OCI-LY7 (cell line): ENCODE measurements at regions not wholly inside any gene's neighbourhood (a gene's known extent, or its start where the extent isn't known, plus 50 kb on each side); places are given as distances from the start of the nearest gene placed in this dataset.
"Not testable (repeated sequence)": the region's sequence is repeated elsewhere in the genome, so short reads cannot be mapped to it uniquely, and the experiment has no call there.

ENCODE experiments used
- BruUV-seq: library from RNA; stranded (reverse); fragments of 400-500 nt; replicated peaks from 2 replicates; lab custom pipeline; 2021; lab: Mats Ljungman, UMichigan
- CTCF ChIA-PET: fragments of 300-600 bp; sonication (Branson Sonifier 250); formaldehyde crosslinking; loops from one replicate; lab custom pipeline; 2022; ENCODE audit warnings: antibody characterized with exemption; ENCODE audit not compliant: unreplicated experiment; lab: Charles Lee
- POLR2A ChIA-PET: fragments of 300-600 bp; sonication (Branson Sonifier 250); formaldehyde crosslinking; loops from one replicate; lab custom pipeline; 2022; ENCODE audit warnings: antibody characterized with exemption; lab: Charles Lee
- DNase-seq: peaks from one replicate; pipeline ENCODE4 v3.0.0-alpha.2; 2015; ENCODE audit warnings: low spot score
- H2AFZ ChIP-seq: fragments of 200-600 bp; sonication (generic), shearing (Covaris generic); 2 replicates; pipeline ENCODE4 v1.6.1; 2014; ENCODE audit warnings: mild to moderate bottlenecking, antibody characterized with exemption, low read length, moderate library complexity
- H3K27ac ChIP-seq: fragments of 200-600 bp; sonication (generic); 2 replicates; pipeline ENCODE4 v1.5.1; 2014; ENCODE audit warnings: mixed run types, low read depth, mild to moderate bottlenecking, moderate library complexity, low read length, inconsistent platforms; ENCODE audit not compliant: poor library complexity, severe bottlenecking
- H3K36me3 ChIP-seq: fragments of 200-600 bp; sonication (generic); 2 replicates; pipeline ENCODE4 v1.6.1; 2014; ENCODE audit warnings: mild to moderate bottlenecking, antibody characterized with exemption, low read length, moderate library complexity, mixed read lengths; ENCODE audit not compliant: insufficient read depth
- H3K4me1 ChIP-seq: fragments of 200-600 bp; sonication (generic); 2 replicates; pipeline ENCODE4 v1.5.1; 2014; ENCODE audit warnings: mild to moderate bottlenecking, low read length; ENCODE audit not compliant: insufficient read depth, poor library complexity, severe bottlenecking
- H3K4me2 ChIP-seq: fragments of 200-600 bp; sonication (generic); 2 replicates; pipeline ENCODE4 v1.6.1; 2014; ENCODE audit warnings: mild to moderate bottlenecking, low read length
- H3K4me3 ChIP-seq: fragments of 200-600 bp; sonication (generic); 2 replicates; pipeline ENCODE4 v1.5.1; 2014; ENCODE audit warnings: mild to moderate bottlenecking, low read depth, low read length; ENCODE audit not compliant: poor library complexity, severe bottlenecking
- H3K79me2 ChIP-seq: fragments of 200-600 bp; sonication (generic); 2 replicates; pipeline ENCODE4 v1.6.1; 2016; ENCODE audit warnings: low read depth, mild to moderate bottlenecking, low read length, moderate library complexity, mixed read lengths; ENCODE audit not compliant: insufficient read depth
- H3K9me2 ChIP-seq: fragments of 200-600 bp; sonication (generic); 2 replicates; pipeline ENCODE4 v1.6.1; 2016; ENCODE audit warnings: mild to moderate bottlenecking, low read length, mixed read lengths; ENCODE audit not compliant: insufficient read depth
- H3K9me3 ChIP-seq: fragments of 200-600 bp; sonication (generic); 2 replicates; pipeline ENCODE4 v1.6.1; 2014; ENCODE audit warnings: mild to moderate bottlenecking, mixed run types, low read length, mixed read lengths
- H4K20me1 ChIP-seq: fragments of 200-600 bp; sonication (generic); 2 replicates; pipeline ENCODE4 v1.6.1; 2014; ENCODE audit warnings: mild to moderate bottlenecking, antibody characterized with exemption, low read length, moderate library complexity, mixed read lengths; ENCODE audit not compliant: insufficient read depth
- CTCF ChIP-seq: fragments of 200-600 bp; sonication (generic); conservative IDR thresholded peaks from 2 replicates; pipeline ENCODE4 v1.5.1; 2014; ENCODE audit warnings: mild to moderate bottlenecking, antibody characterized with exemption, low read length, moderate library complexity, mixed read lengths
- EZH2phosphoT487 ChIP-seq: fragments of 200-600 bp; sonication (generic); IDR thresholded peaks from 2 replicates; pipeline ENCODE4 v1.6.1; 2018; ENCODE audit warnings: low read depth, borderline replicate concordance, mild to moderate bottlenecking, mixed run types, antibody characterized with exemption, low read length, moderate library complexity, mixed read lengths
- intact Hi-C: fragments of 100-400 bp; cut with micrococcal nuclease; formaldehyde crosslinking; loops from one replicate; pipeline ENCODE4 v1.10.0; 2022; ENCODE audit not compliant: unreplicated experiment

DNA sequence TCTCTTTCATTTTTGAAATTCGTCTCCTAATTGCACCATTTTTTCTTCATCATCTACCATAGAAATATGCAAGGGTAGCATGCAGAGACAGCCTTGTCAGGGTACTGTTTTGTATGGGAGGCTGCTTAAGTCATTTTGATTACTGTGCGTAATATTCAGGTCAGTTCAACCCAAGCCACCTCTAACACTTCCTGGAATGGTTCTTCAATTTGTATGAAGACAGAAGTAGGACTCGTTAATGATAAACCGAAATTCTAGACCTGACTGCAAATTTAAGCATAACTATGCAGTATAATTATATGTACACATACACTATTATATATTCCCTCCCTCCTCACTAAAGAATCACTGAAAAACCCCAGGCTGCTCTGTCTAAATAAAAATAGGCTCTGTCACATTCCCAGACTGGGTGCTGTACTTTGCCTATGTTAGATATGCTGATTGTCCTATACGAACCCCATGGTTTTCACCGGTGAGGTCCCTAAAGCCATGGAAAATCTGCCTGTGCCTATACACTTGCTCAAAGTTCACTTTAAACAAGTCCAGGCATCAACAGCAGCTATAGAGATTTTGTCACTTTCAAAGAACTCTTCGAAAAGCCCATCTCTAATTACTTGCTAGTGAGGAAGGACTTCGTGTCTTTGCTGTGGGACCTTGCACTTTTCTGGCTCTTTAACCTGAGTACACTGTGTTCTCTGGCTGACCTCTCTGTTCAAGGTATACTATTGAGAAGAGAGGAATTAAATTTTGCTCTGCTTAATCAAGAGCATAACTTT, 352.1 kb upstream of the CD180 start:
- Histone ChIP-seq H3K4me3 (no peak overlapping the region), H3K4me2 (no peak overlapping the region), H2AFZ (no peak overlapping the region), H3K27ac (no peak overlapping the region), H3K4me1 (no peaks in the 10 kb centered on the region), H4K20me1 (no peaks in the 10 kb centered on the region), H3K9me2 (no peaks in the 10 kb centered on the region), H3K79me2 (no peaks in the 10 kb centered on the region), H3K9me3 (no peaks in the 10 kb centered on the region), H3K36me3 (no peaks in the 10 kb centered on the region)
- BruUV-seq, result no TSS peak
- TF ChIP-seq CTCF (no peak), EZH2phosphoT487 (no peak)
- no peak for DNase-seq
- intact Hi-C loops, result no loop called here
- POLR2A ChIA-PET, result no interaction called here
- CTCF ChIA-PET, result no interaction called here

- H3K36me3 ChIP-seq, result no peaks in the 10 kb centered on the region
- TF ChIP-seq EZH2phosphoT487 (no peak), CTCF (no peak)
- CTCF ChIA-PET, result no interaction called here
- no peaks in the 10 kb centered on the region for H3K9me3 ChIP-seq
- no peaks in the 10 kb centered on the region for H3K79me2 ChIP-seq
- POLR2A ChIA-PET, result no interaction called here
- H2AFZ ChIP-seq, result no peak overlapping the region
- H3K4me2 ChIP-seq, result no peak overlapping the region
- H3K9me2 ChIP-seq, result no peaks in the 10 kb centered on the region
- no peaks in the 10 kb centered on the region for H4K20me1 ChIP-seq
- no peak overlapping the region for H3K27ac ChIP-seq
- BruUV-seq, result no TSS peak
- no peak for DNase-seq
- no peak overlapping the region for H3K4me3 ChIP-seq
- no peaks in the 10 kb centered on the region for H3K4me1 ChIP-seq
- intact Hi-C loops, result no loop called here
Measured at GRCh38 chr5:67547682-67548081, 351.1 kb upstream of the CD180 start.

GRCh38 chr5:67544942-67545341, 348.3 kb upstream of the CD180 start:
- H3K9me2 ChIP-seq, H3K4me3 ChIP-seq, H2AFZ ChIP-seq, CTCF ChIA-PET, H4K20me1 ChIP-seq, H3K9me3 ChIP-seq, BruUV-seq, H3K36me3 ChIP-seq, H3K4me1 ChIP-seq, H3K27ac ChIP-seq, H3K79me2 ChIP-seq, POLR2A ChIA-PET, intact Hi-C loops, DNase-seq, H3K4me2 ChIP-seq: not testable (repeated sequence)
